GM12878 (cell line): ENCODE measurements at regions not wholly inside any gene's neighbourhood (a gene's known extent, or its start where the extent isn't known, plus 50 kb on each side); places are given as distances from the start of the nearest gene placed in this dataset.

Experiments used
- ATAC-seq: fragments of 200-7000 bp; cut with Tn5 transposase; 3 replicates; pipeline ENCODE4 v1.9.1; 2020; ENCODE audit warnings: mild to moderate bottlenecking, moderate library complexity
- BruUV-seq: library from RNA; stranded (reverse); fragments of 400-500 nt; replicated peaks from 2 replicates; lab custom pipeline; 2021; lab: Mats Ljungman, UMichigan
- CTCF ChIA-PET: fragments of 300-600 bp; sonication (Branson Sonifier 250); formaldehyde crosslinking; extraction: SDS; loops from one replicate; lab custom pipeline; 2021; ENCODE audit warnings: inconsistent platforms; lab: Yijun Ruan, JAX
- POLR2A ChIA-PET: fragments of 350-600 bp; formaldehyde crosslinking; extraction: SDS; loops from one replicate; lab custom pipeline; 2021; ENCODE audit warnings: inconsistent platforms; lab: Charles Lee
- RAD21 ChIA-PET: fragments of 300-600 bp; sonication (Branson Sonifier 250); formaldehyde crosslinking; loops from one replicate; lab custom pipeline; 2023; ENCODE audit warnings: antibody characterized with exemption; ENCODE audit not compliant: unreplicated experiment; lab: Charles Lee
- SMC1A ChIA-PET: fragments of 300-600 bp; sonication (Branson Sonifier 250); formaldehyde crosslinking; loops from one replicate; lab custom pipeline; 2023; ENCODE audit not compliant: unreplicated experiment, uncharacterized antibody; lab: Charles Lee
- DNase-seq: peaks from one replicate; pipeline ENCODE4 v3.0.0-alpha.2; 2011; ENCODE audit warnings: low read depth, low spot score
- FAIRE-seq: peaks from 3 replicates; lab custom pipeline; 2011; peaks lifted over from hg19 to GRCh38; lab: Jason Lieb, UNC
- H2AFZ ChIP-seq: 2 replicates; pipeline ENCODE4 v1.6.0; 2011; ENCODE audit warnings: low read depth, low read length, control low read depth; ENCODE audit not compliant: control insufficient read depth
- H3K27ac ChIP-seq: 2 replicates; pipeline ENCODE4 v1.5.1; 2011; ENCODE audit warnings: control low read depth; ENCODE audit not compliant: control insufficient read depth, insufficient read depth
- H3K27me3 ChIP-seq, 2 experiments: replicated peaks in 1 of 2; 2 replicates each; pipeline versions ENCODE4 v1.6.0 to v1.6.1; 2011; ENCODE audit warnings: low read length in 1 of 2; ENCODE audit not compliant: control insufficient read depth in 2 of 2, insufficient read depth in 2 of 2
- H3K36me3 ChIP-seq, 2 experiments: 2 replicates each; pipeline ENCODE4 v1.5.1; 2011; ENCODE audit warnings: low read length in 1 of 2; ENCODE audit not compliant: control insufficient read depth in 2 of 2, insufficient read depth in 2 of 2
- H3K4me1 ChIP-seq: 2 replicates; pipeline ENCODE4 v1.6.1; 2011; ENCODE audit warnings: mild to moderate bottlenecking, low read length, moderate library complexity, mixed read lengths; ENCODE audit not compliant: control insufficient read depth, insufficient read depth
- H3K4me2 ChIP-seq: 2 replicates; pipeline ENCODE4 v1.6.0; 2011; ENCODE audit warnings: control low read depth; ENCODE audit not compliant: control insufficient read depth, insufficient read depth
- H3K4me3 ChIP-seq: fragments of 200-600 bp; sonication (generic); 2 replicates; pipeline ENCODE4 v1.5.1; 2016
- H3K79me2 ChIP-seq: 2 replicates; pipeline ENCODE4 v1.6.0; 2011; ENCODE audit warnings: low read length; ENCODE audit not compliant: control insufficient read depth, insufficient read depth
- H3K9ac ChIP-seq: 2 replicates; pipeline ENCODE4 v1.8.0; 2011; ENCODE audit warnings: low read length, control low read depth, mixed read lengths; ENCODE audit not compliant: control insufficient read depth, insufficient read depth
- H3K9me3 ChIP-seq: replicated peaks from 3 replicates; pipeline ENCODE4 v1.5.1; 2011; ENCODE audit warnings: mild to moderate bottlenecking, low read length; ENCODE audit not compliant: control insufficient read depth, insufficient read depth
- H4K20me1 ChIP-seq: 2 replicates; pipeline ENCODE4 v1.6.0; 2011; ENCODE audit not compliant: control insufficient read depth, insufficient read depth
- BMI1 ChIP-seq: fragments of 450-650 bp; IDR thresholded peaks from 2 replicates; pipeline ENCODE4 v1.6.1; 2016; ENCODE audit warnings: mild to moderate bottlenecking, moderate library complexity, borderline replicate concordance
- CBX5 ChIP-seq: sonication (generic); IDR thresholded peaks from 2 replicates; pipeline ENCODE4 v1.6.1; 2016; ENCODE audit warnings: low read depth, moderate library complexity, mild to moderate bottlenecking, inconsistent platforms
- E2F8 ChIP-seq: fragments of 450-650 bp; IDR thresholded peaks from 2 replicates; pipeline ENCODE4 v1.6.1; 2018; ENCODE audit warnings: mild to moderate bottlenecking, low read depth, moderate library complexity; ENCODE audit not compliant: partially characterized antibody
- FOXK2 ChIP-seq: fragments of 450-650 bp; IDR thresholded peaks from 2 replicates; pipeline ENCODE4 v1.6.1; 2017; ENCODE audit warnings: mild to moderate bottlenecking, moderate library complexity
- FOXM1 ChIP-seq: IDR thresholded peaks from 2 replicates; pipeline ENCODE4 v1.6.1; 2012; ENCODE audit warnings: low read depth, mild to moderate bottlenecking, inconsistent platforms, low read length, moderate library complexity
- JUNB ChIP-seq: IDR thresholded peaks from 2 replicates; pipeline ENCODE4 v1.6.1; 2016; ENCODE audit warnings: antibody characterized with exemption, mild to moderate bottlenecking
- JUND ChIP-seq: IDR thresholded peaks from 2 replicates; pipeline ENCODE4 v1.6.1; 2012; ENCODE audit warnings: low read depth, mild to moderate bottlenecking, low read length, improper control_type of control experiment, moderate library complexity
- KDM1A ChIP-seq: fragments of 200-600 bp; sonication (generic); IDR thresholded peaks from 2 replicates; pipeline ENCODE4 v1.6.1; 2016; ENCODE audit warnings: borderline replicate concordance
- MEF2B ChIP-seq: fragments of 450-650 bp; IDR thresholded peaks from 2 replicates; pipeline ENCODE4 v1.6.1; 2018; ENCODE audit warnings: mild to moderate bottlenecking, moderate library complexity; ENCODE audit not compliant: partially characterized antibody, poor library complexity, severe bottlenecking
- MTA3 ChIP-seq: IDR thresholded peaks from 2 replicates; pipeline ENCODE4 v1.6.1; 2012; ENCODE audit warnings: low read length, inconsistent platforms, borderline replicate concordance
- MXI1 ChIP-seq: fragments of 150-350 bp; IDR thresholded peaks from 2 replicates; pipeline ENCODE4 v1.6.1; 2011; ENCODE audit warnings: low read depth, mild to moderate bottlenecking, inconsistent platforms, low read length, improper control_type of control experiment
- MYB ChIP-seq: fragments of 150-350 bp; IDR thresholded peaks from 2 replicates; pipeline ENCODE4 v1.6.1; 2014; ENCODE audit warnings: mild to moderate bottlenecking, low read depth, low read length, borderline replicate concordance
- NFYB ChIP-seq: IDR thresholded peaks from 2 replicates; pipeline ENCODE4 v1.6.1; 2011; ENCODE audit warnings: low read depth, mild to moderate bottlenecking, low read length, improper control_type of control experiment, moderate library complexity; ENCODE audit not compliant: insufficient read depth
- NR2F1 ChIP-seq: fragments of 450-650 bp; conservative IDR thresholded peaks from 2 replicates; pipeline ENCODE4 v1.6.1; 2017; ENCODE audit warnings: mild to moderate bottlenecking
- PAX5 ChIP-seq: IDR thresholded peaks from 2 replicates; pipeline ENCODE4 v1.6.1; 2011; ENCODE audit warnings: low read depth, low read length, borderline replicate concordance
- RELA ChIP-seq: fragments of 450-650 bp; IDR thresholded peaks from 2 replicates; pipeline ENCODE4 v1.8.0; 2014; ENCODE audit warnings: borderline replicate concordance; ENCODE audit not compliant: partially characterized antibody
- SIN3A ChIP-seq: IDR thresholded peaks from 2 replicates; pipeline ENCODE4 v1.6.1; 2012; ENCODE audit warnings: low read depth, low read length, improper control_type of control experiment
- STAT3 ChIP-seq: IDR thresholded peaks from 2 replicates; pipeline ENCODE4 v1.6.1; 2011; ENCODE audit warnings: low read depth, low read length, improper control_type of control experiment
- TAF1 ChIP-seq: IDR thresholded peaks from 2 replicates; pipeline ENCODE4 v1.6.1; 2011; ENCODE audit warnings: mild to moderate bottlenecking, low read depth, low read length, borderline replicate concordance
- ZNF622 ChIP-seq: fragments of 450-650 bp; IDR thresholded peaks from 2 replicates; pipeline ENCODE4 v1.6.1; 2017; ENCODE audit warnings: mild to moderate bottlenecking, inconsistent platforms
- WGBS: methylation state at CpG from one replicate; pipeline ENCODE4 v1.1.6; 2016; ENCODE audit warnings: low lambda C conversion rate; ENCODE audit not compliant: insufficient replicate concordance, insufficient coverage; ENCODE audit errors: missing lambda C conversion rate; 5-methylcytosine and 5-hydroxymethylcytosine counted together
- in situ Hi-C: fragments of 300-500 bp; cut with MboI; formaldehyde crosslinking; loops from 9 replicates; pipeline ENCODE4 v1.14.3; 2018; ENCODE audit warnings: mixed read lengths
- intact Hi-C: fragments of 100-400 bp; cut with micrococcal nuclease; formaldehyde crosslinking; loops from one replicate; pipeline ENCODE4 v1.14.2; 2022; ENCODE audit not compliant: unreplicated experiment

GRCh38 chr18:11304928-11305327 is 155.6 kb upstream of the PIEZO2 start (continued):
- TF ChIP-seq KDM1A, result no peak
- no peak for TF ChIP-seq BMI1
- TF ChIP-seq MYB, result no peak
- no peak for TF ChIP-seq SIN3A
- no peak for TF ChIP-seq MXI1
- TF ChIP-seq MTA3, result no peak
- no peak for TF ChIP-seq FOXM1
- TF ChIP-seq, all 136 proteins: peak for 0

GRCh38 chr18:11296946-11297345 is 147.6 kb upstream of the PIEZO2 start:
- H2AFZ ChIP-seq, result no peak overlapping the region
- 0% methylated on average over 1 of the region's 1 CpG for WGBS
- no peak overlapping the region for H3K27ac ChIP-seq
- CTCF ChIA-PET, result interaction anchor here (0.8 to 1.4 kb wide), 3 partner anchors 14 to 221 kb away, joined by 3 to 4 read pairs (median 3); no protein-coding TSS in a partner anchor
- H3K79me2 ChIP-seq, result no peaks in the 10 kb centered on the region
- H3K9ac ChIP-seq, result no peak overlapping the region
- intact Hi-C loops, result no loop called here
- FAIRE-seq (no peak), ATAC-seq (no peak), DNase-seq (no peak)
- RAD21 ChIA-PET, result interaction anchor here (1.1 kb wide), 1 partner anchor 14 kb away, joined by 3 read pairs; no protein-coding TSS in a partner anchor
- H3K36me3 ChIP-seq, result no peaks in the 10 kb centered on the region
- peaks cover 10% of the 10 kb centered on the region for H3K4me1 ChIP-seq
- no TSS peak for BruUV-seq
- POLR2A ChIA-PET, result no interaction called here
- no peaks in the 10 kb centered on the region; the same call in 1 of the 3 replicates for H3K9me3 ChIP-seq
- in situ Hi-C loops, result no loop called here
- no peaks in the 10 kb centered on the region for H3K27me3 ChIP-seq
- H4K20me1 ChIP-seq, result no peaks in the 10 kb centered on the region
- H3K4me3 ChIP-seq, result no peak overlapping the region
- SMC1A ChIA-PET, result interaction anchor here (1.3 kb wide), 2 partner anchors 11 to 14 kb away, joined by 5 to 7 read pairs; no protein-coding TSS in a partner anchor
- no peak overlapping the region for H3K4me2 ChIP-seq
- TF ChIP-seq JUND (no peak), E2F8 (no peak), STAT3 (no peak), NFYB (no peak), FOXK2 (no peak), JUNB (no peak), NR2F1 (no peak), RELA (no peak), CBX5 (no peak), PAX5 (no peak), SIN3A (no peak), MEF2B (no peak), TAF1 (no peak), ZNF622 (no peak)
